Neural cell (in vitro differentiated cells): ENCODE measurements at regions not wholly inside any gene's neighbourhood (a gene's known extent, or its start where the extent isn't known, plus 50 kb on each side); places are given as distances from the start of the nearest gene placed in this dataset.
A peak's percentile ranks its signal among the peaks of the same experiment; 100 is the strongest.

Experiments
- H2AFZ ChIP-seq: fragments of 200-600, 300-800 bp; sonication (generic), shearing (Covaris generic); 2 replicates; pipeline ENCODE4 v1.6.0; 2014; ENCODE audit warnings: low read depth, mild to moderate bottlenecking, antibody characterized with exemption, low read length, moderate library complexity
- H3F3A ChIP-seq: fragments of 200-600 bp; shearing (Covaris generic); 2 replicates; pipeline ENCODE4 v1.6.1; 2016; ENCODE audit warnings: mild to moderate bottlenecking, moderate library complexity, mixed read lengths, antibody characterized with exemption, low read length; ENCODE audit not compliant: insufficient read depth, poor library complexity, severe bottlenecking
- H3K27ac ChIP-seq: fragments of 200-600, 300-800 bp; sonication (generic), shearing (Covaris generic); 2 replicates; pipeline ENCODE4 v1.5.1; 2014; ENCODE audit warnings: mild to moderate bottlenecking, low read length, moderate library complexity
- H3K27me3 ChIP-seq: fragments of 300-800, 200-600 bp; sonication (generic), shearing (Covaris generic); 2 replicates; pipeline ENCODE4 v1.6.0; 2014; ENCODE audit warnings: mild to moderate bottlenecking, low read depth, low read length, moderate library complexity; ENCODE audit not compliant: insufficient read depth
- H3K36me3 ChIP-seq: fragments of 300-800, 200-600 bp; sonication (generic), shearing (Covaris generic); 2 replicates; pipeline ENCODE4 v1.5.1; 2014; ENCODE audit warnings: mild to moderate bottlenecking, antibody characterized with exemption, low read length, moderate library complexity; ENCODE audit not compliant: insufficient read depth
- H3K4me2 ChIP-seq: fragments of 300-800, 200-600 bp; sonication (generic), shearing (Covaris generic); 2 replicates; pipeline ENCODE4 v1.6.0; 2014; ENCODE audit warnings: mild to moderate bottlenecking, low read length
- H3K4me3 ChIP-seq: fragments of 300-800, 200-600 bp; sonication (generic), shearing (Covaris generic); 2 replicates; pipeline ENCODE4 v1.5.1; 2014; ENCODE audit warnings: mild to moderate bottlenecking, low read length, moderate library complexity
- H3K79me2 ChIP-seq: fragments of 200-600 bp; shearing (Covaris generic); replicated peaks from 2 replicates; pipeline ENCODE4 v1.6.0; 2014; ENCODE audit warnings: mild to moderate bottlenecking, low read length, moderate library complexity; ENCODE audit not compliant: insufficient read depth
- H3K9ac ChIP-seq: fragments of 300-800, 200-600 bp; sonication (generic), shearing (Covaris generic); 2 replicates; pipeline ENCODE4 v1.6.1; 2016; ENCODE audit warnings: mild to moderate bottlenecking, low read length, mixed read lengths
- H3K9me2 ChIP-seq: fragments of 200-600 bp; shearing (Covaris generic); 2 replicates; pipeline ENCODE4 v1.6.1; 2016; ENCODE audit warnings: mild to moderate bottlenecking, low read length, mixed read lengths; ENCODE audit not compliant: insufficient read depth
- H3K9me3 ChIP-seq: fragments of 200-600, 300-800 bp; sonication (generic), shearing (Covaris generic); 2 replicates; pipeline ENCODE4 v1.6.1; 2016; ENCODE audit warnings: mild to moderate bottlenecking, mixed run types, low read length, moderate library complexity, mixed read lengths
- H4K20me1 ChIP-seq: fragments of 200-600 bp; shearing (Covaris generic); 2 replicates; pipeline ENCODE4 v1.6.1; 2016; ENCODE audit warnings: mild to moderate bottlenecking, mixed run types; ENCODE audit not compliant: insufficient read depth
- CTCF ChIP-seq: fragments of 450-650 bp; IDR thresholded peaks from 2 replicates; pipeline ENCODE4 v1.5.1; 2014; ENCODE audit warnings: antibody characterized with exemption, mild to moderate bottlenecking, moderate library complexity; ENCODE audit not compliant: poor library complexity, severe bottlenecking
- EP300 ChIP-seq: fragments of 450-650 bp; conservative IDR thresholded peaks from 2 replicates; pipeline ENCODE4 v1.6.1; 2014; ENCODE audit warnings: antibody characterized with exemption, mild to moderate bottlenecking, moderate library complexity; ENCODE audit not compliant: poor library complexity, severe bottlenecking
- EZH2 ChIP-seq: fragments of 200-600, 300-800 bp; shearing (Covaris generic), sonication (generic); IDR thresholded peaks from 2 replicates; pipeline ENCODE4 v1.6.1; 2014; ENCODE audit warnings: antibody characterized with exemption, low read length, borderline replicate concordance, mild to moderate bottlenecking; ENCODE audit not compliant: insufficient read depth, poor library complexity, severe bottlenecking
- MXI1 ChIP-seq: fragments of 450-650 bp; conservative IDR thresholded peaks from 2 replicates; pipeline ENCODE4 v1.6.1; 2014; ENCODE audit warnings: antibody characterized with exemption, mild to moderate bottlenecking; ENCODE audit not compliant: poor library complexity, severe bottlenecking
- POLR2AphosphoS5 ChIP-seq: IDR thresholded peaks from 2 replicates; pipeline ENCODE4 v1.6.1; 2012
- RAD21 ChIP-seq: fragments of 450-650 bp; conservative IDR thresholded peaks from 2 replicates; pipeline ENCODE4 v1.6.1; 2014; ENCODE audit warnings: antibody characterized with exemption, mild to moderate bottlenecking, moderate library complexity
- SMC3 ChIP-seq: fragments of 450-650 bp; conservative IDR thresholded peaks from 2 replicates; pipeline ENCODE4 v1.6.1; 2014; ENCODE audit warnings: antibody characterized with exemption, mild to moderate bottlenecking, moderate library complexity; ENCODE audit not compliant: poor library complexity
- TAF1 ChIP-seq: IDR thresholded peaks from 2 replicates; pipeline ENCODE4 v1.6.1; 2012; ENCODE audit warnings: low read depth
- TF ChIP-seq, protein P1 (sequence below): IDR thresholded peaks from 2 replicates; pipeline ENCODE4 v1.6.1; 2012; ENCODE audit warnings: borderline replicate concordance

- Histone ChIP-seq H3K4me3 (no peak overlapping the region), H3K4me2 (no peak overlapping the region), H3K79me2 (no peaks in the 10 kb centered on the region), H2AFZ (no peak overlapping the region), H3F3A (no peaks in the 10 kb centered on the region), H3K27ac (no peak overlapping the region), H3K27me3 (no peaks in the 10 kb centered on the region), H3K9me2 (no peaks in the 10 kb centered on the region), H3K9ac (no peak overlapping the region), H3K9me3 (no peaks in the 10 kb centered on the region), H4K20me1 (no peaks in the 10 kb centered on the region), H3K36me3 (no peaks in the 10 kb centered on the region)
- TF ChIP-seq TAF1 (no peak), EP300 (peak; percentile 96), CTCF (no peak), MXI1 (no peak), RAD21 (no peak), POLR2AphosphoS5 (peak; percentile 89)
Measured at GRCh38 chr5:61897251-61897650, 408.8 kb upstream of the KIF2A start.

- H3F3A ChIP-seq: no peaks in the 10 kb centered on the region
- no peak overlapping the region for H3K4me3 ChIP-seq
- no peak overlapping the region for H3K9ac ChIP-seq
- no peak overlapping the region for H2AFZ ChIP-seq
- no peak for TF ChIP-seq EZH2
- TF ChIP-seq RAD21: no peak
- TF ChIP-seq EP300: no peak
- no peak for TF ChIP-seq CTCF
- no peak for TF ChIP-seq SMC3
- TF ChIP-seq, protein P1, sequence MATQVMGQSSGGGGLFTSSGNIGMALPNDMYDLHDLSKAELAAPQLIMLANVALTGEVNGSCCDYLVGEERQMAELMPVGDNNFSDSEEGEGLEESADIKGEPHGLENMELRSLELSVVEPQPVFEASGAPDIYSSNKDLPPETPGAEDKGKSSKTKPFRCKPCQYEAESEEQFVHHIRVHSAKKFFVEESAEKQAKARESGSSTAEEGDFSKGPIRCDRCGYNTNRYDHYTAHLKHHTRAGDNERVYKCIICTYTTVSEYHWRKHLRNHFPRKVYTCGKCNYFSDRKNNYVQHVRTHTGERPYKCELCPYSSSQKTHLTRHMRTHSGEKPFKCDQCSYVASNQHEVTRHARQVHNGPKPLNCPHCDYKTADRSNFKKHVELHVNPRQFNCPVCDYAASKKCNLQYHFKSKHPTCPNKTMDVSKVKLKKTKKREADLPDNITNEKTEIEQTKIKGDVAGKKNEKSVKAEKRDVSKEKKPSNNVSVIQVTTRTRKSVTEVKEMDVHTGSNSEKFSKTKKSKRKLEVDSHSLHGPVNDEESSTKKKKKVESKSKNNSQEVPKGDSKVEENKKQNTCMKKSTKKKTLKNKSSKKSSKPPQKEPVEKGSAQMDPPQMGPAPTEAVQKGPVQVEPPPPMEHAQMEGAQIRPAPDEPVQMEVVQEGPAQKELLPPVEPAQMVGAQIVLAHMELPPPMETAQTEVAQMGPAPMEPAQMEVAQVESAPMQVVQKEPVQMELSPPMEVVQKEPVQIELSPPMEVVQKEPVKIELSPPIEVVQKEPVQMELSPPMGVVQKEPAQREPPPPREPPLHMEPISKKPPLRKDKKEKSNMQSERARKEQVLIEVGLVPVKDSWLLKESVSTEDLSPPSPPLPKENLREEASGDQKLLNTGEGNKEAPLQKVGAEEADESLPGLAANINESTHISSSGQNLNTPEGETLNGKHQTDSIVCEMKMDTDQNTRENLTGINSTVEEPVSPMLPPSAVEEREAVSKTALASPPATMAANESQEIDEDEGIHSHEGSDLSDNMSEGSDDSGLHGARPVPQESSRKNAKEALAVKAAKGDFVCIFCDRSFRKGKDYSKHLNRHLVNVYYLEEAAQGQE: no peak
- no peak for TF ChIP-seq TAF1
- TF ChIP-seq MXI1: no peak
- no peak for TF ChIP-seq POLR2AphosphoS5
- H3K9me2 ChIP-seq: no peaks in the 10 kb centered on the region
- no peaks in the 10 kb centered on the region for H3K9me3 ChIP-seq
- no peak overlapping the region for H3K27ac ChIP-seq
- no peaks in the 10 kb centered on the region for H3K36me3 ChIP-seq
- no peak overlapping the region for H3K4me2 ChIP-seq
- H3K27me3 ChIP-seq: no peaks in the 10 kb centered on the region
- no peaks in the 10 kb centered on the region for H3K79me2 ChIP-seq
- no peaks in the 10 kb centered on the region for H4K20me1 ChIP-seq
Measured at GRCh38 chr5:61901997-61902396, 404.0 kb upstream of the KIF2A start.
